ENCODE measurements at regions not wholly inside any gene's neighbourhood (a gene's known extent, or its start where the extent isn't known, plus 50 kb on each side); places are given as distances from the start of the nearest gene placed in this dataset.

GRCh38 chr5:124655921-124656511 lies 90.4 kb downstream of the ZNF608 start:
- no peak for TF ChIP-seq CTCF (conservative IDR thresholded peaks at IDR 0.05 in 1 of 2, IDR thresholded peaks at IDR 0.05 in 1 of 2; ENCODE audit: low read depth in 1 of 2, low read length in 2 of 2)
- TF ChIP-seq EZH2 (IDR thresholded peaks at IDR 0.05; ENCODE audit: low read length, missing control alignments): no peak

Measured in fibroblast of lung (primary cell).